H9 (cell line): ENCODE measurements at regions not wholly inside any gene's neighbourhood (a gene's known extent, or its start where the extent isn't known, plus 50 kb on each side); places are given as distances from the start of the nearest gene placed in this dataset.

ENCODE experiments used
- DNase-seq: peaks from one replicate; pipeline ENCODE4 v3.0.0-alpha.2; 2017
- H2AFZ ChIP-seq: one replicate; pipeline ENCODE4 v1.6.1; 2013; ENCODE audit warnings: mild to moderate bottlenecking, low read length, control low read depth, moderate library complexity
- H2AK5ac ChIP-seq: 2 replicates; pipeline ENCODE4 v1.6.1; 2013; ENCODE audit warnings: low read length, control low read depth, mixed read lengths; ENCODE audit not compliant: insufficient read length
- H2BK120ac ChIP-seq: one replicate; pipeline ENCODE4 v1.6.1; 2013; ENCODE audit warnings: low read depth, mild to moderate bottlenecking, low read length, control low read depth, inconsistent platforms; ENCODE audit not compliant: poor library complexity, severe bottlenecking
- H2BK12ac ChIP-seq: 2 replicates; pipeline ENCODE4 v1.6.1; 2013; ENCODE audit warnings: low read length, control low read depth, mixed read lengths, low read depth; ENCODE audit not compliant: insufficient read length
- H2BK15ac ChIP-seq: 2 replicates; pipeline ENCODE4 v1.6.1; 2013; ENCODE audit warnings: low read depth, low read length, control low read depth
- H2BK20ac ChIP-seq: one replicate; pipeline ENCODE4 v1.6.1; 2013; ENCODE audit warnings: low read depth, mild to moderate bottlenecking, low read length, control low read depth, inconsistent platforms; ENCODE audit not compliant: poor library complexity, severe bottlenecking
- H2BK5ac ChIP-seq: 2 replicates; pipeline ENCODE4 v1.6.1; 2013; ENCODE audit warnings: low read length, control low read depth, mixed read lengths; ENCODE audit not compliant: insufficient read length
- H3K14ac ChIP-seq: 2 replicates; pipeline ENCODE4 v1.6.1; 2013; ENCODE audit warnings: low read length, control low read depth; ENCODE audit not compliant: insufficient read depth
- H3K18ac ChIP-seq: 2 replicates; pipeline ENCODE4 v1.6.1; 2013; ENCODE audit warnings: low read depth, mild to moderate bottlenecking, mixed read lengths, low read length, control low read depth; ENCODE audit not compliant: insufficient read length
- H3K23ac ChIP-seq: 2 replicates; pipeline ENCODE4 v1.6.1; 2013; ENCODE audit warnings: low read length, control low read depth, mixed read lengths, low read depth; ENCODE audit not compliant: insufficient read length
- H3K23me2 ChIP-seq: 2 replicates; pipeline ENCODE4 v1.6.1; 2013; ENCODE audit warnings: low read depth, mild to moderate bottlenecking, mixed read lengths, low read length, control low read depth; ENCODE audit not compliant: insufficient read length, poor library complexity, severe bottlenecking
- H3K27ac ChIP-seq: 2 replicates; pipeline ENCODE4 v1.5.1; 2013; ENCODE audit warnings: low read length, control low read depth, mixed read lengths, low read depth; ENCODE audit not compliant: insufficient read length
- H3K27me3 ChIP-seq: 2 replicates; pipeline ENCODE4 v1.6.1; 2013; ENCODE audit warnings: low read length, control low read depth, inconsistent platforms; ENCODE audit not compliant: insufficient read depth
- H3K4ac ChIP-seq: 2 replicates; pipeline ENCODE4 v1.6.1; 2013; ENCODE audit warnings: low read depth, mild to moderate bottlenecking, control low read depth, inconsistent platforms, low read length, moderate library complexity
- H3K4me1 ChIP-seq: 2 replicates; pipeline ENCODE4 v1.6.1; 2013; ENCODE audit warnings: low read length, control low read depth, inconsistent platforms; ENCODE audit not compliant: insufficient read depth
- H3K4me2 ChIP-seq: 2 replicates; pipeline ENCODE4 v1.6.1; 2013; ENCODE audit warnings: low read length, control low read depth, mixed read lengths; ENCODE audit not compliant: insufficient read length, insufficient read depth
- H3K56ac ChIP-seq: 2 replicates; pipeline ENCODE4 v1.6.1; 2013; ENCODE audit warnings: low read depth, mild to moderate bottlenecking, mixed read lengths, low read length, control low read depth; ENCODE audit not compliant: insufficient read length
- H3K79me1 ChIP-seq: 2 replicates; pipeline ENCODE4 v1.6.1; 2013; ENCODE audit warnings: low read depth, mild to moderate bottlenecking, moderate library complexity, low read length, control low read depth, inconsistent platforms; ENCODE audit not compliant: insufficient read depth, poor library complexity, severe bottlenecking
- H3K79me2 ChIP-seq: 2 replicates; pipeline ENCODE4 v1.6.1; 2013; ENCODE audit warnings: low read length, control low read depth, inconsistent platforms; ENCODE audit not compliant: insufficient read depth
- H3K9ac ChIP-seq: 2 replicates; pipeline ENCODE4 v1.6.1; 2013; ENCODE audit warnings: low read length, control low read depth, mixed read lengths; ENCODE audit not compliant: insufficient read length; ENCODE audit errors: extremely low read depth
- H3K9me3 ChIP-seq: one replicate; pipeline ENCODE4 v1.6.1; 2013; ENCODE audit warnings: low read depth, low read length, inconsistent platforms; ENCODE audit not compliant: control insufficient read depth
- H3T11ph ChIP-seq: one replicate; pipeline ENCODE4 v1.6.1; 2013; ENCODE audit warnings: mild to moderate bottlenecking, low read length, control low read depth, inconsistent platforms
- H4K20me1 ChIP-seq: one replicate; pipeline ENCODE4 v1.6.1; 2013; ENCODE audit not compliant: control insufficient read depth, insufficient read length, insufficient read depth
- H4K5ac ChIP-seq: 2 replicates; pipeline ENCODE4 v1.6.1; 2013; ENCODE audit warnings: low read depth, mild to moderate bottlenecking, mixed read lengths, low read length, control low read depth; ENCODE audit not compliant: insufficient read length
- H4K8ac ChIP-seq: replicated peaks from 2 replicates; pipeline ENCODE4 v1.6.1; 2013; ENCODE audit warnings: low read length, control low read depth, mixed read lengths, low read depth; ENCODE audit not compliant: insufficient read length
- H4K91ac ChIP-seq: 2 replicates; pipeline ENCODE4 v1.6.1; 2013; ENCODE audit warnings: low read depth, mild to moderate bottlenecking, moderate library complexity, mixed read lengths, low read length, control low read depth; ENCODE audit not compliant: insufficient read length
- H3K27ac Mint-ChIP-seq, 3 experiments: 2 replicates in 2 of 3; 3 replicates in 1 of 3; pipeline ENCODE4 v1.8.0; 2020 to 2021; ENCODE audit warnings: mixed read lengths in 3 of 3, mild to moderate bottlenecking in 1 of 3, moderate library complexity in 1 of 3
- H3K27me3 Mint-ChIP-seq: 2 replicates; pipeline ENCODE4 v1.8.0; 2021; ENCODE audit warnings: low read depth, mild to moderate bottlenecking, moderate library complexity, mixed read lengths
- H3K36me3 Mint-ChIP-seq, 3 experiments: 2 replicates in 2 of 3; 3 replicates in 1 of 3; pipeline ENCODE4 v1.8.0; 2020 to 2021; ENCODE audit warnings: low read depth in 3 of 3, mixed read lengths in 3 of 3; ENCODE audit not compliant: insufficient read depth in 1 of 3
- H3K4me1 Mint-ChIP-seq, 2 experiments: 2 replicates each; pipeline ENCODE4 v1.8.0; 2020; ENCODE audit warnings: mixed read lengths in 2 of 2
- H3K4me3 Mint-ChIP-seq, 2 experiments: 2 replicates in 1 of 2; 3 replicates in 1 of 2; pipeline ENCODE4 v1.8.0; 2020 to 2021; ENCODE audit warnings: mild to moderate bottlenecking in 2 of 2, mixed read lengths in 2 of 2, moderate library complexity in 1 of 2
- H3K9me3 Mint-ChIP-seq, 2 experiments: 2 replicates in 1 of 2; 3 replicates in 1 of 2; pipeline ENCODE4 v1.8.0; 2020; ENCODE audit warnings: mild to moderate bottlenecking in 2 of 2, mixed read lengths in 2 of 2, moderate library complexity in 1 of 2
- CTCF ChIP-seq: fragments of 200-600 bp; sonication (generic); conservative IDR thresholded peaks from 3 replicates; pipeline ENCODE4 v1.8.0; 2021; ENCODE audit warnings: antibody characterized with exemption, mild to moderate bottlenecking
- WGBS: extraction: QIAGEN DNeasy Blood & Tissue Kit; methylation state at CpG from one replicate; pipeline ENCODE4 v1.1.7; 2013; ENCODE audit warnings: missing lambda C conversion rate, low lambda C conversion rate, mixed read lengths; ENCODE audit not compliant: insufficient read length; ENCODE audit errors: extremely low coverage; 5-methylcytosine and 5-hydroxymethylcytosine counted together

GRCh38 chr18:43797347-43797746 lies 520.1 kb upstream of the SYT4 start:
- no CpG with 5 or more reads among the region's 1 CpG for WGBS

More at GRCh38 chr18:43797347-43797746, 520.1 kb upstream of the SYT4 start:
- H3T11ph ChIP-seq: no peak overlapping the region
- H3K27ac Mint-ChIP-seq: no peak overlapping the region; a peak in 1 of 7 replicates
- no peaks in the 10 kb centered on the region for H3K36me3 Mint-ChIP-seq
- H3K18ac ChIP-seq: no peak overlapping the region
- no peak for DNase-seq
- H3K79me1 ChIP-seq: no peaks in the 10 kb centered on the region
- no peak overlapping the region for H4K91ac ChIP-seq
- H2AK5ac ChIP-seq: no peak overlapping the region
- H3K4me1 Mint-ChIP-seq: no peaks in the 10 kb centered on the region
- H3K79me2 ChIP-seq: no peaks in the 10 kb centered on the region
- H3K14ac ChIP-seq: no peak overlapping the region
- H3K23me2 ChIP-seq: no peaks in the 10 kb centered on the region
- H3K9ac ChIP-seq: no peak overlapping the region
- H3K56ac ChIP-seq: no peak overlapping the region
- no peak overlapping the region for H3K4ac ChIP-seq
- H2BK15ac ChIP-seq: no peak overlapping the region
- H2AFZ ChIP-seq: no peak overlapping the region
- H3K9me3 ChIP-seq: no peaks in the 10 kb centered on the region
- H3K4me3 Mint-ChIP-seq: no peak overlapping the region
- no peak overlapping the region for H2BK120ac ChIP-seq
- H2BK5ac ChIP-seq: no peak overlapping the region
- H4K5ac ChIP-seq: no peak overlapping the region
- no peak overlapping the region for H4K8ac ChIP-seq
- TF ChIP-seq CTCF: no peak
- H3K4me1 ChIP-seq: no peaks in the 10 kb centered on the region
- H3K27me3 Mint-ChIP-seq: no peaks in the 10 kb centered on the region
- no peak overlapping the region for H3K4me2 ChIP-seq
- H3K23ac ChIP-seq: no peak overlapping the region
- no peaks in the 10 kb centered on the region for H3K9me3 Mint-ChIP-seq
- no peak overlapping the region for H3K27ac ChIP-seq
- H3K27me3 ChIP-seq: no peaks in the 10 kb centered on the region; the same call in 1 of the 2 replicates
- no peaks in the 10 kb centered on the region for H4K20me1 ChIP-seq
- no peak overlapping the region for H2BK20ac ChIP-seq
- H2BK12ac ChIP-seq: no peak overlapping the region
